ENCODE measurements at regions not wholly inside any gene's neighbourhood (a gene's known extent, or its start where the extent isn't known, plus 50 kb on each side); places are given as distances from the start of the nearest gene placed in this dataset.
"Not testable (repeated sequence)": the region's sequence is repeated elsewhere in the genome, so short reads cannot be mapped to it uniquely, and the experiment has no call there.

- TF ChIP-seq CTCF (optimal IDR thresholded peaks at IDR 0.05 in 1 of 3, IDR thresholded peaks at IDR 0.05 in 1 of 3, conservative IDR thresholded peaks at IDR 0.05 in 1 of 3; ENCODE audit: extremely low read depth in 1 of 3, insufficient read depth in 2 of 3, low read length in 3 of 3); EZH2 (IDR thresholded peaks at IDR 0.05; ENCODE audit: low read length): not testable (repeated sequence)
Observed at GRCh38 chr21:9009267-9010016, 1511.9 kb upstream of the TPTE start.

Data from keratinocyte (primary cell).